H1 (cell line): ENCODE measurements at regions not wholly inside any gene's neighbourhood (a gene's known extent, or its start where the extent isn't known, plus 50 kb on each side); places are given as distances from the start of the nearest gene placed in this dataset.

Source experiments
- CTCF ChIA-PET: fragments of 300-600 bp; sonication (Branson Sonifier 250); formaldehyde crosslinking; loops from one replicate; lab custom pipeline; 2021; ENCODE audit not compliant: partially characterized antibody; lab: Charles Lee
- POLR2A ChIA-PET: fragments of 300-600 bp; sonication (Branson Sonifier 250); formaldehyde crosslinking; loops from one replicate; lab custom pipeline; 2021; ENCODE audit warnings: inconsistent platforms; ENCODE audit not compliant: partially characterized antibody; lab: Charles Lee
- DNase-seq, 2 experiments: peaks; one replicate each; pipeline versions ENCODE4 v3.0.0 to v3.0.0-alpha.2; 2010 to 2022; ENCODE audit warnings: low spot score in 2 of 2, low read depth in 1 of 2, mixed read lengths in 1 of 2
- FAIRE-seq: peaks from 2 replicates; lab custom pipeline; 2011; peaks lifted over from hg19 to GRCh38; lab: Jason Lieb, UNC
- H2AFZ ChIP-seq: 2 replicates; pipeline ENCODE4 v1.8.1; 2012; ENCODE audit warnings: low read length, inconsistent platforms
- H2AK5ac ChIP-seq: 2 replicates; pipeline ENCODE4 v1.6.1; 2013; ENCODE audit warnings: low read depth, low read length
- H2BK120ac ChIP-seq: replicated peaks from 2 replicates; pipeline ENCODE3; 2013; ENCODE audit warnings: low read depth, low read length, inconsistent platforms
- H2BK12ac ChIP-seq: 2 replicates; pipeline ENCODE4 v1.6.1; 2013; ENCODE audit warnings: low read depth, low read length
- H2BK15ac ChIP-seq: 2 replicates; pipeline ENCODE4 v1.6.1; 2013; ENCODE audit warnings: low read length
- H2BK20ac ChIP-seq: 2 replicates; pipeline ENCODE4 v1.6.1; 2013; ENCODE audit warnings: low read length
- H2BK5ac ChIP-seq: 2 replicates; pipeline ENCODE4 v1.6.1; 2013; ENCODE audit warnings: low read depth, low read length
- H3K14ac ChIP-seq: 2 replicates; pipeline ENCODE4 v1.6.1; 2013; ENCODE audit warnings: inconsistent platforms; ENCODE audit not compliant: insufficient read length
- H3K18ac ChIP-seq: 2 replicates; pipeline ENCODE4 v1.6.1; 2013; ENCODE audit warnings: low read length; ENCODE audit errors: extremely low read depth
- H3K23ac ChIP-seq: 2 replicates; pipeline ENCODE4 v1.6.1; 2013; ENCODE audit warnings: inconsistent platforms; ENCODE audit not compliant: insufficient read length
- H3K23me2 ChIP-seq: 2 replicates; pipeline ENCODE4 v1.6.1; 2013; ENCODE audit warnings: low read depth, low read length
- H3K27ac ChIP-seq: 2 replicates; pipeline ENCODE4 v1.6.1; 2011; ENCODE audit warnings: low read depth, low read length, inconsistent platforms
- H3K27me3 ChIP-seq, 4 experiments: replicated peaks in 1 of 4; 1 replicate in 1 of 4; 2 replicates in 3 of 4; pipeline versions ENCODE4 v1.6.1 to v1.8.1; 2011 to 2013; ENCODE audit warnings: low read length in 3 of 4, mild to moderate bottlenecking in 3 of 4, inconsistent platforms in 2 of 4, mixed read lengths in 2 of 4, moderate library complexity in 1 of 4; ENCODE audit not compliant: control insufficient read depth in 3 of 4, insufficient read depth in 3 of 4; ENCODE audit errors: extremely low read depth in 1 of 4
- H3K36me3 ChIP-seq, 4 experiments: 2 replicates each; pipeline versions ENCODE4 v1.6.1 to v1.8.1; 2011 to 2013; ENCODE audit warnings: mild to moderate bottlenecking in 4 of 4, low read length in 3 of 4, moderate library complexity in 2 of 4, control low read depth in 1 of 4, inconsistent platforms in 1 of 4; ENCODE audit not compliant: insufficient read depth in 4 of 4, control insufficient read depth in 2 of 4
- H3K4ac ChIP-seq: replicated peaks from 2 replicates; pipeline ENCODE3; 2013; ENCODE audit warnings: low read length, low read depth, mixed read lengths, inconsistent platforms; ENCODE audit not compliant: insufficient read length
- H3K4me1 ChIP-seq, 4 experiments: replicated peaks in 1 of 4; 1 replicate in 1 of 4; 2 replicates in 3 of 4; pipeline versions ENCODE4 v1.6.1 to v1.8.1; 2011 to 2013; ENCODE audit warnings: low read length in 3 of 4, inconsistent platforms in 2 of 4, mixed read lengths in 1 of 4; ENCODE audit not compliant: insufficient read depth in 4 of 4, control insufficient read depth in 3 of 4
- H3K4me2 ChIP-seq, 2 experiments: 2 replicates each; pipeline versions ENCODE4 v1.6.1 to v1.8.1; 2011 to 2013; ENCODE audit warnings: low read depth in 2 of 2, low read length in 2 of 2, control low read depth in 1 of 2, inconsistent platforms in 1 of 2, mild to moderate bottlenecking in 1 of 2; ENCODE audit not compliant: insufficient read depth in 1 of 2
- H3K4me3 ChIP-seq, 4 experiments: fragments of 200-600, 300-600 bp in 1 of 4; sonication (generic), shearing (Covaris generic), sonication (Bioruptor Twin) in 1 of 4; 2 replicates each; pipeline versions ENCODE4 v1.5.1 to v1.8.1; 2011 to 2016; ENCODE audit warnings: low read length in 4 of 4, low read depth in 3 of 4, control low read depth in 2 of 4, inconsistent platforms in 2 of 4, mild to moderate bottlenecking in 2 of 4, mixed read lengths in 1 of 4, moderate library complexity in 1 of 4; ENCODE audit not compliant: insufficient read depth in 2 of 4; ENCODE audit errors: extremely low read depth in 1 of 4
- H3K56ac ChIP-seq: replicated peaks from 2 replicates; pipeline ENCODE3; 2013; ENCODE audit warnings: low read depth, mild to moderate bottlenecking, mixed read lengths, low read length, inconsistent platforms; ENCODE audit not compliant: insufficient read length
- H3K79me1 ChIP-seq: 2 replicates; pipeline ENCODE4 v1.6.1; 2013; ENCODE audit warnings: low read depth, low read length, control low read depth
- H3K79me2 ChIP-seq, 2 experiments: 2 replicates each; pipeline versions ENCODE4 v1.6.1 to v1.8.1; 2012 to 2013; ENCODE audit warnings: low read length in 2 of 2, mild to moderate bottlenecking in 2 of 2, inconsistent platforms in 1 of 2; ENCODE audit not compliant: insufficient read depth in 2 of 2, control insufficient read depth in 1 of 2
- H3K9ac ChIP-seq, 4 experiments: replicated peaks in 1 of 4; 1 replicate in 1 of 4; 2 replicates in 3 of 4; pipeline versions ENCODE4 v1.6.1 to v1.8.1; 2011 to 2013; ENCODE audit warnings: low read depth in 3 of 4, low read length in 3 of 4, control low read depth in 2 of 4, mild to moderate bottlenecking in 2 of 4, moderate library complexity in 2 of 4, inconsistent platforms in 1 of 4; ENCODE audit errors: extremely low read depth in 1 of 4
- H3K9me3 ChIP-seq, 2 experiments: 2 replicates each; pipeline versions ENCODE4 v1.6.1 to v1.8.1; 2012 to 2013; ENCODE audit warnings: mild to moderate bottlenecking in 2 of 2, moderate library complexity in 2 of 2, control low read depth in 1 of 2, inconsistent platforms in 1 of 2, low read depth in 1 of 2, low read length in 1 of 2, mixed read lengths in 1 of 2; ENCODE audit not compliant: insufficient read depth in 2 of 2
- H4K20me1 ChIP-seq, 2 experiments: replicated peaks in 1 of 2; 2 replicates each; pipeline versions ENCODE3 to v1.8.1; 2011 to 2013; ENCODE audit warnings: inconsistent platforms in 2 of 2, low read length in 2 of 2, mild to moderate bottlenecking in 1 of 2; ENCODE audit not compliant: insufficient read depth in 2 of 2, control insufficient read depth in 1 of 2
- H4K5ac ChIP-seq: 2 replicates; pipeline ENCODE4 v1.6.1; 2013; ENCODE audit warnings: low read length, low read depth, mixed read lengths, inconsistent platforms; ENCODE audit not compliant: insufficient read length
- H4K8ac ChIP-seq: 2 replicates; pipeline ENCODE4 v1.8.0; 2013; ENCODE audit warnings: mild to moderate bottlenecking, moderate library complexity, low read length, inconsistent platforms; ENCODE audit not compliant: insufficient read depth; ENCODE audit errors: extremely low read depth
- H4K91ac ChIP-seq: replicated peaks from 2 replicates; pipeline ENCODE3; 2013; ENCODE audit warnings: low read length, mixed read lengths, inconsistent platforms; ENCODE audit not compliant: insufficient read length
- ASH2L ChIP-seq: fragments of 200-600, 300-600 bp; sonication (generic); IDR thresholded peaks from one replicate; pipeline ENCODE4 v1.7.1; 2017; ENCODE audit warnings: low read length
- EZH2 ChIP-seq: fragments of 200-600 bp; sonication (generic); IDR thresholded peaks from 2 replicates; pipeline ENCODE4 v1.7.1; 2012; ENCODE audit warnings: low read depth, mild to moderate bottlenecking, moderate library complexity, low read length, inconsistent platforms; ENCODE audit not compliant: severe bottlenecking
- NANOG ChIP-seq: IDR thresholded peaks from 2 replicates; pipeline ENCODE4 v1.6.1; 2011; ENCODE audit warnings: low read length, low read depth, mild to moderate bottlenecking, inconsistent platforms; ENCODE audit not compliant: insufficient read depth, poor library complexity, severe bottlenecking
- SIN3A ChIP-seq, 2 experiments: IDR thresholded peaks in 1 of 2; conservative IDR thresholded peaks in 1 of 2; 2 replicates each; pipeline ENCODE4 v1.6.1; 2011 to 2012; ENCODE audit warnings: low read length in 2 of 2, improper control_type of control experiment in 1 of 2, low read depth in 1 of 2, mild to moderate bottlenecking in 1 of 2
- SIRT6 ChIP-seq: IDR thresholded peaks from one replicate; pipeline ENCODE4 v1.7.1; 2012; ENCODE audit warnings: low read length, inconsistent platforms
- WGBS, 2 experiments: shearing (Covaris generic) in 1 of 2; methylation state at CpG; one replicate each; pipeline versions ENCODE4 v1.1.6 to v1.1.7; 2013 to 2015; ENCODE audit warnings: low lambda C conversion rate in 2 of 2, mixed read lengths in 2 of 2, inconsistent platforms in 1 of 2, low coverage in 1 of 2, missing lambda C conversion rate in 1 of 2; ENCODE audit not compliant: insufficient replicate concordance in 2 of 2, insufficient coverage in 1 of 2, insufficient read length in 1 of 2; ENCODE audit errors: extremely low coverage in 1 of 2, missing lambda C conversion rate in 1 of 2; 5-methylcytosine and 5-hydroxymethylcytosine counted together

DNA sequence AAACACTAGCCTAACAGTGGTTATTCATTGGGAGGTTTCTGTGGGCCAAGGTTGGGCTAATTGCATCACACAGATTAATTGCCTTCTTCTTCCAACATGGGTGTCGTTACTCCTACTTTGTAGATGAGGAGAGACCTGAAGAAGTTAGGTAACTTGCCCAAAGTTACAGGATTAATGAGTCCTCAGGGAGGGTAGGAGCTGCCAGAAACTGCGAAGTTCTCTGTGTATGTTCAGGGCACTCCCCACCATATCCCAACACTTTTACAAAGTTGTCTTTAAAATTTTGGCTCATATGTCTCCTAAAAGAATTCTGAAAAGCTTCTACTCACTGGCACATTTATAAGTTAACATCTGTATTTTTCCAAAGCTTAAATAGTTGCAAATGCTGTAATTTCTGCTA lies 323.5 kb upstream of the HSF2 start:
- Histone ChIP-seq H2BK5ac (no peak overlapping the region), H2BK120ac (no peak overlapping the region), H4K91ac (no peak overlapping the region), H3K27me3 (peaks cover 0 to 1% (median 0%) of the 10 kb centered on the region in 4 experiments; a peak in 1 of 7 replicates), H2BK15ac (no peak overlapping the region), H3K18ac (no peak overlapping the region), H3K27ac (no peak overlapping the region), H3K23ac (no peak overlapping the region), H2AK5ac (no peak overlapping the region), H3K9ac (no peak overlapping the region), H2BK12ac (no peak overlapping the region), H3K56ac (no peak overlapping the region), H4K8ac (no peak overlapping the region), H3K4me1 (peaks cover 0 to 4% (median 0%) of the 10 kb centered on the region in 4 experiments; a peak in 2 of 7 replicates), H3K4ac (no peak overlapping the region), H3K9me3 (no peaks in the 10 kb centered on the region), H2BK20ac (no peak overlapping the region), H3K79me1 (no peaks in the 10 kb centered on the region), H3K14ac (no peak overlapping the region), H4K5ac (no peak overlapping the region), H2AFZ (no peak overlapping the region), H3K4me3 (no peak overlapping the region), H3K79me2 (no peaks in the 10 kb centered on the region), H4K20me1 (no peaks in the 10 kb centered on the region), H3K4me2 (no peak overlapping the region), H3K23me2 (peaks cover 1% of the 10 kb centered on the region; the same call in 1 of the 2 replicates), H3K36me3 (no peaks in the 10 kb centered on the region)
- TF ChIP-seq ASH2L (no peak), SIN3A (conservative IDR thresholded peaks at IDR 0.05 in 1 of 2, IDR thresholded peaks at IDR 0.05 in 1 of 2; ENCODE audit: low read depth in 1 of 2, low read length in 2 of 2) (no peak), EZH2 (no peak), SIRT6 (no peak), NANOG (no peak)
- ChIA-PET CTCF (interaction anchor here (1.2 kb wide), 1 partner anchor 195 kb away, joined by 3 read pairs; no protein-coding TSS in a partner anchor), POLR2A (no interaction called here)
- WGBS, 2 experiments, result 90% methylated on average over 2 of the region's 2 CpGs; no CpG with 5 or more reads in 1 of the 2 experiments
- DNase-seq (no peak), FAIRE-seq (no peak)
